ENCODE measurements at regions not wholly inside any gene's neighbourhood (a gene's known extent, or its start where the extent isn't known, plus 50 kb on each side); places are given as distances from the start of the nearest gene placed in this dataset.

DNA sequence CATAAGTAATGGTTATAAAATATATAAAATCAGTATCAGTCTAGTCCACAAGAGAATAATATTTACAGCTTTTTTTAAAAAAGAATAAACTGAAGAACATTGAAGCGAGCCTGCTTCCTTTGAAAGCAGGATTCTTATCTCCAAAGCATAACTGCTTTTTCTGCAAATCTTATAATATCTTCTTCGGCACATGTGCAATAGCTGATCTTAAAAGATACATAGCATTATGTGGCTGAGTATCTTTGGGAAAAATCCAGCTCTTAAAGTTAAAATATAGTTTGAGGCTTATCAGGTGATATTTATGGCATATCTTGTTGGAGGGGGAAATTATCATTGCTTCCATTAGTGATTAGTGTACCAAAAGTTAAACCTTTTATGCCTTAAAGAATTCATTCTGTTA is 523.9 kb upstream of the ADGRL4 start:
- TF ChIP-seq EZH2phosphoT487 (IDR thresholded peaks at IDR 0.05; ENCODE audit: low read length) (no peak), EZH2 (optimal IDR thresholded peaks at IDR 0.05; ENCODE audit: low read depth, low read length) (no peak)
- TF ChIP-seq, protein P1, sequence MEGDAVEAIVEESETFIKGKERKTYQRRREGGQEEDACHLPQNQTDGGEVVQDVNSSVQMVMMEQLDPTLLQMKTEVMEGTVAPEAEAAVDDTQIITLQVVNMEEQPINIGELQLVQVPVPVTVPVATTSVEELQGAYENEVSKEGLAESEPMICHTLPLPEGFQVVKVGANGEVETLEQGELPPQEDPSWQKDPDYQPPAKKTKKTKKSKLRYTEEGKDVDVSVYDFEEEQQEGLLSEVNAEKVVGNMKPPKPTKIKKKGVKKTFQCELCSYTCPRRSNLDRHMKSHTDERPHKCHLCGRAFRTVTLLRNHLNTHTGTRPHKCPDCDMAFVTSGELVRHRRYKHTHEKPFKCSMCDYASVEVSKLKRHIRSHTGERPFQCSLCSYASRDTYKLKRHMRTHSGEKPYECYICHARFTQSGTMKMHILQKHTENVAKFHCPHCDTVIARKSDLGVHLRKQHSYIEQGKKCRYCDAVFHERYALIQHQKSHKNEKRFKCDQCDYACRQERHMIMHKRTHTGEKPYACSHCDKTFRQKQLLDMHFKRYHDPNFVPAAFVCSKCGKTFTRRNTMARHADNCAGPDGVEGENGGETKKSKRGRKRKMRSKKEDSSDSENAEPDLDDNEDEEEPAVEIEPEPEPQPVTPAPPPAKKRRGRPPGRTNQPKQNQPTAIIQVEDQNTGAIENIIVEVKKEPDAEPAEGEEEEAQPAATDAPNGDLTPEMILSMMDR (IDR thresholded peaks at IDR 0.05; ENCODE audit: low read length): no peak
- Histone ChIP-seq H3K27me3 (replicated peaks; ENCODE audit: insufficient read depth, low read length) (no peaks in the 10 kb centered on the region), H3K9me3 (replicated peaks; ENCODE audit: insufficient read depth, low read length) (no peaks in the 10 kb centered on the region), H2AFZ (ENCODE audit: low read length) (no peak overlapping the region), H3K9ac (ENCODE audit: low read length) (no peak overlapping the region), H3K79me2 (ENCODE audit: low read length) (no peaks in the 10 kb centered on the region), H3K36me3 (replicated peaks; ENCODE audit: insufficient read depth, low read length) (no peaks in the 10 kb centered on the region), H3F3A (ENCODE audit: insufficient read depth, low read length) (0 out of 2 replicates have a peak, but pooled peaks cover 4% of the 10 kb centered on the region), H3K4me2 (ENCODE audit: low read depth, low read length) (no peak overlapping the region), H4K20me1 (ENCODE audit: insufficient read depth, low read length) (no peaks in the 10 kb centered on the region), H3K9me2 (replicated peaks; ENCODE audit: insufficient read depth, low read length) (no peaks in the 10 kb centered on the region), H3K27ac (ENCODE audit: low read length) (no peak overlapping the region), H3K4me1 (ENCODE audit: low read length) (peaks cover 13% of the 10 kb centered on the region; the same call in 1 of the 2 replicates), H3K4me3 (ENCODE audit: low read length) (no peak overlapping the region)
- DNase-seq: no peak

DNA sequence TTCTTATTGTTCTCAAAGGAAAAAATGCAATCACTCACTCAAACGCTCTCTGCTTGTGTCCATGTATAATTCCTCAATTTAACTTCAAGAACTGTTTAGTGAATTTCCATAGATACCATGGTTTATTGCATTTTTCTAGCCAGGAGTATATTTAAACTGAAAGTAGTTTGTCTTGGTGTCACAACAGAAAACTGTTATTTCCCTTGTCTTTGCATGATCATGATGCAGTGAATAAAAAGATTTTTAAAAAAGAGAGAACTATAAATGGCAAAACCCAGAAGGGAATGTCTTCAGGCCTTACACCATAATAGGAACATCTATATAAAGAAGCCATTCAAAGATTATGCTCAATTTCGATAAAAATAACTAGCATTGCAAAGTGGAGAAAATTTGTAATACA is 523.5 kb upstream of the ADGRL4 start:
- Histone ChIP-seq H3K9me3 (replicated peaks; ENCODE audit: insufficient read depth, low read length) (no peaks in the 10 kb centered on the region), H3K4me3 (ENCODE audit: low read length) (no peak overlapping the region), H3K27ac (ENCODE audit: low read length) (no peak overlapping the region), H3K36me3 (replicated peaks; ENCODE audit: insufficient read depth, low read length) (no peaks in the 10 kb centered on the region), H3K9ac (ENCODE audit: low read length) (no peak overlapping the region), H4K20me1 (ENCODE audit: insufficient read depth, low read length) (no peaks in the 10 kb centered on the region), H3K9me2 (replicated peaks; ENCODE audit: insufficient read depth, low read length) (no peaks in the 10 kb centered on the region), H3K4me1 (ENCODE audit: low read length) (peaks cover 13% of the 10 kb centered on the region; the same call in 1 of the 2 replicates), H3K4me2 (ENCODE audit: low read depth, low read length) (no peak overlapping the region), H3K27me3 (replicated peaks; ENCODE audit: insufficient read depth, low read length) (no peaks in the 10 kb centered on the region), H2AFZ (ENCODE audit: low read length) (no peak overlapping the region), H3K79me2 (ENCODE audit: low read length) (no peaks in the 10 kb centered on the region), H3F3A (ENCODE audit: insufficient read depth, low read length) (0 out of 2 replicates have a peak, but pooled peaks cover 4% of the 10 kb centered on the region)
- DNase-seq: no peak
- TF ChIP-seq EZH2phosphoT487 (IDR thresholded peaks at IDR 0.05; ENCODE audit: low read length): no peak
- TF ChIP-seq EZH2 (optimal IDR thresholded peaks at IDR 0.05; ENCODE audit: low read depth, low read length): no peak
- TF ChIP-seq, protein P1 (IDR thresholded peaks at IDR 0.05; ENCODE audit: low read length): no peak

DNA sequence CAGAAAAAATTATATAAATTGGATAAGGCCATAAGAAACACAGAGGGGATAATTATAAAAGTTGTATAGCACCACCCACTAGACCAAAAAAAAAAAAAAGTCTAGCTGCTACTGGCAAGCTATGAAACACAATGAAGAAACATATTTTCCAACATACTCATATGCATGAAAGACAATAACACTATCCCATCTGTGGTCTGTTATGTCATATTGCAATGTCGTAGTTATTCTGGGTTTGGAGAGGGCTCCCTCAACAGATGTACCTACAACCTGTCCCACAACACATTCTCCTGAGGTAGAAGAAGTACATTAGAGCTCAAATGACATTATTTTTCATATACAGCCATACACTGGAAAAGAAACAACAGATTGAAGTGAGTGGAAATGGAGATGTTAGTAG is 517.6 kb upstream of the ADGRL4 start:
- no peak overlapping the region for H3K9ac ChIP-seq (ENCODE audit: low read length)
- DNase-seq: no peak
- peaks cover 7% of the 10 kb centered on the region for H3F3A ChIP-seq (ENCODE audit: insufficient read depth, low read length)
- peaks cover 23% of the 10 kb centered on the region for H3K4me1 ChIP-seq (ENCODE audit: low read length)
- no peaks in the 10 kb centered on the region for H3K27me3 ChIP-seq (replicated peaks; ENCODE audit: insufficient read depth, low read length)
- no peaks in the 10 kb centered on the region for H3K36me3 ChIP-seq (replicated peaks; ENCODE audit: insufficient read depth, low read length)
- no peak overlapping the region for H2AFZ ChIP-seq (ENCODE audit: low read length)
- H3K9me2 ChIP-seq (replicated peaks; ENCODE audit: insufficient read depth, low read length): no peaks in the 10 kb centered on the region
- no peak for TF ChIP-seq EZH2phosphoT487 (IDR thresholded peaks at IDR 0.05; ENCODE audit: low read length)
- TF ChIP-seq, protein P1 (IDR thresholded peaks at IDR 0.05; ENCODE audit: low read length): no peak
- TF ChIP-seq EZH2 (optimal IDR thresholded peaks at IDR 0.05; ENCODE audit: low read depth, low read length): no peak
- no peak overlapping the region for H3K4me3 ChIP-seq (ENCODE audit: low read length)
- H3K79me2 ChIP-seq (ENCODE audit: low read length): no peaks in the 10 kb centered on the region
- no peaks in the 10 kb centered on the region for H4K20me1 ChIP-seq (ENCODE audit: insufficient read depth, low read length)
- H3K27ac ChIP-seq (ENCODE audit: low read length): no peak overlapping the region
- H3K4me2 ChIP-seq (ENCODE audit: low read depth, low read length): no peak overlapping the region
- no peaks in the 10 kb centered on the region for H3K9me3 ChIP-seq (replicated peaks; ENCODE audit: insufficient read depth, low read length)

Data from MM.1S (cell line).